ENCODE measurements at regions not wholly inside any gene's neighbourhood (a gene's known extent, or its start where the extent isn't known, plus 50 kb on each side); places are given as distances from the start of the nearest gene placed in this dataset.

DNA sequence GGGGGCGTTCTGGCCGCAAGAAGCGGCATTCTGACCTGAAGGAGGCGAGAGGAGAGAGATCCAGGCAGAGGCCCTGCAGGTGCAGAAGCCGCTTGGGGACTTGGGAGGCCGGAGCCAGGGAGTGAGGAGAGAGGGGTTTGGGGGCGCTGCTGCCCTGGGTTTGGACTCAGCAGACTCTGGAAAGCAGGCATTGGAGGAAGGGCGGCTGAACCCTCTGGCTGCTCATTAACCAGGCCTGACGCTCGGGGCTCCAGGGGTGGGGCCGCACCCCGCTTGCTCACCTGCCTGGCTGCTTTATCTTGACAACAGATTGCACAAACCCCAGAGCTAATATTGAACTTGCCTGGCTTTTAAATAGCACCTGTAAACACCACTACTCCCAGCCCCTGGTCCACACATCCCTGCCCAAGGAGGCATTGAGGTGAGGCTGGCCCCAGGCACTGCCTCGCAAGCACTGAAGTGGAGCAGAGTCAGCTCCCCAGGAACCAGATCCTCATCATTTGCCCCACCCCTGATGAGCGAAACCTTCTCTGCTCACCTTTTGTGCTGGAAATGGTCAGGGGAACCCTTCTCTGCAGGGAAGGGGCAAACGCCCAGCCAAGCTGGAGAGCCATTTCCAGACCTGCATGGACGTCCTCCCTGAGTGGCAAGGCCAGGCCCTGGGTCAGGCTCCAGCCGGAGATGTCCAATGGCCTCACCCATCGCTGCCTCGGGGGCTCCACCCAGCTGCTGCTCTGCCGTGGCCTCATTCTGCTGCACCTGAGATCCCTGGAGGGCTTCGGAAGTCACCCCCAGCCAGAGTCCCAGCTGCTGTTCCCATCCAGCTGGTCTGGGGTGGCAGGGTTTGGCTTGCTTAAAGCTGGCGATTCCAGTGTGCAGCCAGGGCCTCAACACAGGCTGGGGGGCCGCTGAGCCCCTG lies 190.2 kb upstream of the GSE1 start:
- POLR2A ChIA-PET (ENCODE audit: unreplicated experiment): interaction anchor here (0.7 kb wide), 1 partner anchor 137 kb away, joined by 3 read pairs; no protein-coding TSS in a partner anchor
- peaks cover 42% of the 10 kb centered on the region for H4K20me1 ChIP-seq (ENCODE audit: insufficient read depth, low read length)
- DNase-seq: no peak
- no peak for ATAC-seq (ENCODE audit: low read depth)
- no peak overlapping the region for H2AFZ ChIP-seq (replicated peaks; ENCODE audit: low read length, poor library complexity)
- H3K4me1 ChIP-seq (ENCODE audit: control insufficient read depth, insufficient read depth, low read length): no peaks in the 10 kb centered on the region
- no peak overlapping the region for H4K8ac ChIP-seq (ENCODE audit: low read depth in 2 of 2, low read length in 2 of 2)
- H3K14ac ChIP-seq (replicated peaks; ENCODE audit: low read depth, low read length): no peak overlapping the region
- H2AK5ac ChIP-seq (ENCODE audit: low read depth, low read length): no peak overlapping the region
- no peak overlapping the region for H3K9ac ChIP-seq (ENCODE audit: low read depth, low read length)
- H2BK20ac ChIP-seq (ENCODE audit: low read depth, low read length): no peak overlapping the region
- H3K36me3 ChIP-seq (ENCODE audit: control insufficient read depth, insufficient read depth, low read length): no peaks in the 10 kb centered on the region
- in situ Hi-C loops (cut with MboI; ENCODE audit: low sequenced_read_pairs): no loop called here
- intact Hi-C loops (cut with micrococcal nuclease): loop anchor here (5.0 kb wide), 1 partner anchor 134 kb away; no protein-coding TSS in a partner anchor
- H2BK120ac ChIP-seq (ENCODE audit: low read depth, low read length): no peak overlapping the region
- no peak overlapping the region for H3K27ac ChIP-seq (ENCODE audit: insufficient read depth, low read length)
- H4K5ac ChIP-seq (ENCODE audit: low read depth, low read length): no peak overlapping the region
- 0 out of 2 replicates have a peak, but pooled peaks cover 3% of the 10 kb centered on the region for H3K9me1 ChIP-seq (ENCODE audit: insufficient read depth, low read length)
- no peaks in the 10 kb centered on the region for H3K9me3 ChIP-seq (ENCODE audit: control insufficient read depth, insufficient read depth, low read length)
- H3K18ac ChIP-seq (ENCODE audit: low read depth, low read length): no peak overlapping the region
- no peak overlapping the region for H4K91ac ChIP-seq (ENCODE audit: insufficient read depth, low read depth, low read length)
- no peak overlapping the region for H2AK9ac ChIP-seq (replicated peaks; ENCODE audit: low read depth, low read length, poor library complexity)
- no peak overlapping the region for H2BK15ac ChIP-seq (ENCODE audit: low read depth, low read length)
- WGBS, 2 experiments (ENCODE audit: extremely low coverage in 2 of 2, insufficient read length in 1 of 2): 88% methylated on average over 9 of the region's 23 CpGs; no CpG with 5 or more reads in 1 of the 2 experiments
- no peak overlapping the region for H3K23ac ChIP-seq (ENCODE audit: low read depth, low read length)
- H3K4me3 ChIP-seq (ENCODE audit: insufficient read depth, low read depth, low read length): no peak overlapping the region
- CTCF ChIA-PET: no interaction called here
- dilution Hi-C loops (cut with HindIII; ENCODE audit: low sequenced_read_pairs, unreplicated experiment): no loop called here
- no peak overlapping the region for H3K4ac ChIP-seq (ENCODE audit: low read depth, low read length)
- no TSS peak for BruUV-seq (replicated peaks)
- H3K79me1 ChIP-seq (ENCODE audit: low read depth in 1 of 2, low read length in 2 of 2): peaks cover 0 to 13% of the 10 kb centered on the region in 2 experiments
- no peaks in the 10 kb centered on the region for H3K27me3 ChIP-seq (ENCODE audit: control insufficient read depth, insufficient read depth, low read length)
- H3K4me2 ChIP-seq (ENCODE audit: low read depth, low read length): no peak overlapping the region
- H2BK5ac ChIP-seq (ENCODE audit: low read depth, low read length, poor library complexity, severe bottlenecking): no peak overlapping the region
- no peak overlapping the region for H3K56ac ChIP-seq (ENCODE audit: extremely low read depth, insufficient read depth, low read length)
- TF ChIP-seq CHD1 (IDR thresholded peaks at IDR 0.05; ENCODE audit: low read depth, low read length) (no peak), MAFK (IDR thresholded peaks at IDR 0.05; ENCODE audit: low read depth, low read length) (no peak), BHLHE40 (IDR thresholded peaks at IDR 0.05; ENCODE audit: low read depth, low read length) (no peak), CTCF (conservative IDR thresholded peaks at IDR 0.05; ENCODE audit: low read depth, low read length) (no peak), CEBPB (IDR thresholded peaks at IDR 0.05; ENCODE audit: low read depth, low read length) (no peak), RFX5 (IDR thresholded peaks at IDR 0.05; ENCODE audit: low read depth, low read length) (no peak), MXI1 (IDR thresholded peaks at IDR 0.05; ENCODE audit: borderline replicate concordance, low read depth, low read length) (no peak), RAD21 (IDR thresholded peaks at IDR 0.05; ENCODE audit: low read length) (no peak), RCOR1 (IDR thresholded peaks at IDR 0.05; ENCODE audit: insufficient replicate concordance, low read length) (no peak), POLR2A (IDR thresholded peaks at IDR 0.05; ENCODE audit: low read depth, low read length) (no peak), NFE2L2 (IDR thresholded peaks at IDR 0.05; ENCODE audit: low read depth, low read length) (no peak), SMC3 (IDR thresholded peaks at IDR 0.05; ENCODE audit: low read depth, low read length) (no peak), MAZ (IDR thresholded peaks at IDR 0.05; ENCODE audit: borderline replicate concordance, low read depth, low read length) (no peak), FOS (IDR thresholded peaks at IDR 0.05; ENCODE audit: low read depth, low read length) (no peak)
- TF ChIP-seq, protein P1, sequence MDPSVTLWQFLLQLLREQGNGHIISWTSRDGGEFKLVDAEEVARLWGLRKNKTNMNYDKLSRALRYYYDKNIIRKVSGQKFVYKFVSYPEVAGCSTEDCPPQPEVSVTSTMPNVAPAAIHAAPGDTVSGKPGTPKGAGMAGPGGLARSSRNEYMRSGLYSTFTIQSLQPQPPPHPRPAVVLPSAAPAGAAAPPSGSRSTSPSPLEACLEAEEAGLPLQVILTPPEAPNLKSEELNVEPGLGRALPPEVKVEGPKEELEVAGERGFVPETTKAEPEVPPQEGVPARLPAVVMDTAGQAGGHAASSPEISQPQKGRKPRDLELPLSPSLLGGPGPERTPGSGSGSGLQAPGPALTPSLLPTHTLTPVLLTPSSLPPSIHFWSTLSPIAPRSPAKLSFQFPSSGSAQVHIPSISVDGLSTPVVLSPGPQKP (IDR thresholded peaks at IDR 0.05; ENCODE audit: borderline replicate concordance, low read depth, low read length): no peak

Data from IMR-90 (cell line).